Prostate gland (tissue), 2 donors: ENCODE measurements at regions not wholly inside any gene's neighbourhood (a gene's known extent, or its start where the extent isn't known, plus 50 kb on each side); places are given as distances from the start of the nearest gene placed in this dataset.

Experiments
- DNase-seq: peaks from one replicate; pipeline ENCODE4 v3.0.0-alpha.2; 2019; ENCODE audit warnings: low spot score
- H3K27ac ChIP-seq, 2 donors: fragments of 200-600 bp; sonication (generic); 2 replicates each; pipeline ENCODE4 v1.5.1; 2017 to 2019
- H3K27me3 ChIP-seq: fragments of 200-600 bp; sonication (generic); replicated peaks from 2 replicates; pipeline ENCODE4 v1.5.1; 2019; ENCODE audit not compliant: insufficient read depth
- H3K36me3 ChIP-seq, 2 donors: fragments of 200-600 bp; sonication (generic); 1 replicate in 1 of 2; 2 replicates in 1 of 2; pipeline versions ENCODE4 v1.5.1 to v1.8.1; 2017 to 2019
- H3K4me1 ChIP-seq: fragments of 200-600 bp; sonication (generic); replicated peaks from 2 replicates; pipeline ENCODE4 v1.5.1; 2019
- H3K4me3 ChIP-seq, 2 donors: fragments of 200-600 bp; sonication (generic); 2 replicates each; pipeline ENCODE4 v1.5.1; 2017 to 2019
- H3K9me3 ChIP-seq: fragments of 200-600 bp; sonication (generic); 2 replicates; pipeline ENCODE4 v1.5.1; 2017
- POLR2A ChIP-seq: fragments of 450-650 bp; IDR thresholded peaks from one replicate; pipeline ENCODE4 v1.6.1; 2016; ENCODE audit warnings: antibody characterized with exemption, mild to moderate bottlenecking
- POLR2AphosphoS5 ChIP-seq: sonication (generic); formaldehyde crosslinking; IDR thresholded peaks from one replicate; pipeline ENCODE4 v1.6.1; 2017; ENCODE audit warnings: antibody characterized with exemption
- WGBS: methylation state at CpG from one replicate; pipeline ENCODE4 v1.1.5; 2018; 5-methylcytosine and 5-hydroxymethylcytosine counted together
- intact Hi-C: fragments of 100-400 bp; cut with DNase I; formaldehyde crosslinking; loops from one replicate; pipeline ENCODE4 v1.14.2; 2022
- TF ChIP-seq, protein P1 (sequence below), 4 experiments: fragments of 200-600 bp in 2 of 4; fragments of 450-650 bp in 2 of 4; sonication (generic) in 2 of 4; IDR thresholded peaks; 1 replicate in 3 of 4; 2 replicates in 1 of 4; pipeline ENCODE4 v1.5.1; 2016 to 2019; ENCODE audit warnings: antibody characterized with exemption in 4 of 4, mild to moderate bottlenecking in 2 of 4, moderate library complexity in 2 of 4

DNA sequence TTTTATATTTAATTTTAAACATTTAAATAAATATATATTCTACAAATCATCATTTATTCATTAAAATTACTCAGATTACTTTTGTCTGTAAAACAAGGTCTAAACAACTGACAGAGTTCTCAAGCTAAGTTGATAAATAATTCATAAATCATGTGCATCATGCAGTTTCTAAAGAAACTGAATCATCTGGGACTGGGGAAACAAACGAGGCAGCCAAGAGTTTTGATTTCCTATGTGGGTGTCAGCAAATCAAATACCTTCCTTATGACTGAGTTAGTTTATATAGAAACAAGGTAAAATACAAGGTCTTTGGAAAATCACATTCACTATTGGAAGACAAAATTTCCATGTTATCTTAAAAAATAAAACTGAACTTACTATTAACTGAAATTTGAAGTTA, 149.9 kb upstream of the BEND6 start:
- no peaks in the 10 kb centered on the region for H3K9me3 ChIP-seq
- WGBS = 42% methylated on average over 1 of the region's 1 CpG

DNA sequence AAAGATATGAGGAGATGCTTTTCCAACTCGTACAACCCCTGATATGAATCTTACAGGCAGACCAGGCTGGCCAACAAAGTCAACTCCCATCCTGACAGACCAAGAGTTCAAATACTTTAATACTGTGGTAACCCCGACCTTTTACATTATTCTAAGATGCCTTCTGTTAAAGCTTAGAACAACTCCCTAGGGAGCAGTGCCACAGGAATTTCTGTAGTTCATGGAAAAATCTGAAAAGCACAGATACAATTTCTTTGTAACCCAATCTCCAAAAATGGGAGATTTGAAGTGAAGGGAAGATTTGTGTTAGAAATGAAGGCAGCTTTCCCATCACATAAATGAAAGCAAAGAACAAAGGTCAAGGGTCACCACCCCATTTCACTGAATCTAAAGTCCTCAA, 151.3 kb upstream of the BEND6 start:
- no peaks in the 10 kb centered on the region for H3K9me3 ChIP-seq
- no peaks in the 10 kb centered on the region for H3K36me3 ChIP-seq
- no peak overlapping the region for H3K27ac ChIP-seq
- TF ChIP-seq POLR2A = no peak
- TF ChIP-seq, protein P1, sequence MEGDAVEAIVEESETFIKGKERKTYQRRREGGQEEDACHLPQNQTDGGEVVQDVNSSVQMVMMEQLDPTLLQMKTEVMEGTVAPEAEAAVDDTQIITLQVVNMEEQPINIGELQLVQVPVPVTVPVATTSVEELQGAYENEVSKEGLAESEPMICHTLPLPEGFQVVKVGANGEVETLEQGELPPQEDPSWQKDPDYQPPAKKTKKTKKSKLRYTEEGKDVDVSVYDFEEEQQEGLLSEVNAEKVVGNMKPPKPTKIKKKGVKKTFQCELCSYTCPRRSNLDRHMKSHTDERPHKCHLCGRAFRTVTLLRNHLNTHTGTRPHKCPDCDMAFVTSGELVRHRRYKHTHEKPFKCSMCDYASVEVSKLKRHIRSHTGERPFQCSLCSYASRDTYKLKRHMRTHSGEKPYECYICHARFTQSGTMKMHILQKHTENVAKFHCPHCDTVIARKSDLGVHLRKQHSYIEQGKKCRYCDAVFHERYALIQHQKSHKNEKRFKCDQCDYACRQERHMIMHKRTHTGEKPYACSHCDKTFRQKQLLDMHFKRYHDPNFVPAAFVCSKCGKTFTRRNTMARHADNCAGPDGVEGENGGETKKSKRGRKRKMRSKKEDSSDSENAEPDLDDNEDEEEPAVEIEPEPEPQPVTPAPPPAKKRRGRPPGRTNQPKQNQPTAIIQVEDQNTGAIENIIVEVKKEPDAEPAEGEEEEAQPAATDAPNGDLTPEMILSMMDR (IDR thresholded peaks at IDR 0.05) = no peak
- no peak for TF ChIP-seq POLR2AphosphoS5
- DNase-seq = no peak
- no peak overlapping the region for H3K4me3 ChIP-seq
- 53% methylated on average over 2 of the region's 2 CpGs for WGBS
- H3K4me1 ChIP-seq = no peaks in the 10 kb centered on the region
- intact Hi-C loops = no loop called here
- H3K27me3 ChIP-seq = no peaks in the 10 kb centered on the region

More for the DNA sequence above, 149.9 kb upstream of the BEND6 start:
- Histone ChIP-seq H3K4me1 (no peaks in the 10 kb centered on the region), H3K4me3 (no peak overlapping the region), H3K27me3 (no peaks in the 10 kb centered on the region), H3K27ac (no peak overlapping the region), H3K36me3 (no peaks in the 10 kb centered on the region)
- TF ChIP-seq, protein P1 (IDR thresholded peaks at IDR 0.05) = no peak
- TF ChIP-seq POLR2AphosphoS5 (no peak), POLR2A (no peak)
- no peak for DNase-seq
- intact Hi-C loops = no loop called here

DNA sequence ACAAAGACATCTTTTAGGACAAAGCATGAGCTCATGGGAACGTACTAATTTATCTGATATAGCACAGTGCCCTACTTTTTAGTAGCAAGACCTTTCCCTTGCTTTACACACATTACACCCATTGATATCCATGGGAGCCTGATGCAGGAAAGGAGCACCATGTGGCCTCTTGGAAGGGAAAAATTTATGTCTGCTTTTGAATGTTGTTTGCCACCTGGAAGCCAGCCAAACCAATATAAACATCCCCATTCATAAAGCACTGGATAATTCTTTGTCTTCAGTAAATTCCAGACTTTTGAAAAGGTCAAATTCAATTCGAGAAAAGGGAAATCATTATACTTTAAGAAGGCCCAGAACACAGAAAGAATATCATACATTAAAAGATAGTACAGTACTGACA, 152.3 kb upstream of the BEND6 start:
- Histone ChIP-seq H3K36me3 (no peaks in the 10 kb centered on the region), H3K27me3 (no peaks in the 10 kb centered on the region), H3K9me3 (no peaks in the 10 kb centered on the region), H3K4me3 (no peak overlapping the region), H3K4me1 (no peaks in the 10 kb centered on the region), H3K27ac (no peak overlapping the region)
- TF ChIP-seq, protein P1 (IDR thresholded peaks at IDR 0.05) = no peak
- TF ChIP-seq POLR2A = no peak
- no peak for TF ChIP-seq POLR2AphosphoS5
- WGBS = 15% methylated on average over 2 of the region's 2 CpGs
- intact Hi-C loops = no loop called here
- no peak for DNase-seq

DNA sequence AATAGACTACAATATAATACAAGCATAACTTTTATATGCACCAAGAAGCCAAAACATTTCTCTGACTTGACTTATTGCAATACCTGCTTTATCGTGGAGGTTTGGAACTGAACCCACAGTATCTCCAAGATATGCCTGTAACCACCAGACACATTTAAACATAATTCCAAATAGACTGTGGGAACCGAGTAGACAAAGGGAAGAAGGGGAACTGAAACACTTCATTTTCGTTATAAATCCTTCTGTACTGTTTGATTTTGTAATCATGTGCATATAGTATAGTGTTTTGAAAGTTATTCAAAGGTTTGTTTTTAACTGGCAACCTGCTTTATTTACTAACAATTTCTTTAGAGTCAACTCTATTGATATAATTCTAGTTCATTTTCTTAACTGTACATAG, 154.9 kb upstream of the BEND6 start:
- Histone ChIP-seq H3K27me3 (no peaks in the 10 kb centered on the region), H3K9me3 (no peaks in the 10 kb centered on the region), H3K27ac (no peak overlapping the region), H3K4me3 (no peak overlapping the region), H3K36me3 (no peaks in the 10 kb centered on the region), H3K4me1 (no peaks in the 10 kb centered on the region)
- intact Hi-C loops = no loop called here
- WGBS = 70% methylated on average over 3 of the region's 3 CpGs
- DNase-seq = no peak
- no peak for TF ChIP-seq POLR2A
- no peak for TF ChIP-seq POLR2AphosphoS5
- TF ChIP-seq, protein P1 (IDR thresholded peaks at IDR 0.05) = no peak

DNA sequence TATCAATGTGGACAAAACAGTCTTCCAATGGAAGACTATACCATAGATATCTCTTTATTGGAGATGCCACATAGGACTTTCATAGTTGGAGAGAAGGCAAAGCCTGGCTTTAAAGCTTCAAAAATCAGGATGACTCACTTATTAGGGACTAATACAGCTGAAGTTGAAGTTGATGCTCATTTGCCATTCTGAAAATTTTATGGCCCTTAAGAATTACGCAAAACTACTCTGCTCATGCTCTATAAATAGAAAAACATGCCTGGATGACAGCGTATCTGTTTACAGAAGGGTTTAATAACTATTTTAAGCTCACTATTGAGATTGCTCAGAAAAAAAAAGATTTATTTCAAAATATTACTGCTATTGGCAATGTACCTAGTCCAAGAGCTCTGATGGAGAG, 155.5 kb upstream of the DST start:
- Histone ChIP-seq H3K9me3 (no peaks in the 10 kb centered on the region), H3K36me3 (no peaks in the 10 kb centered on the region), H3K27ac (no peak overlapping the region), H3K4me3 (no peak overlapping the region), H3K4me1 (no peaks in the 10 kb centered on the region), H3K27me3 (no peaks in the 10 kb centered on the region)
- no peak for DNase-seq
- 56% methylated on average over 2 of the region's 2 CpGs for WGBS
- TF ChIP-seq, protein P1 (IDR thresholded peaks at IDR 0.05) = no peak
- TF ChIP-seq POLR2A (no peak), POLR2AphosphoS5 (no peak)
- intact Hi-C loops = no loop called here
